PC-9 (cell line): ENCODE measurements at regions not wholly inside any gene's neighbourhood (a gene's known extent, or its start where the extent isn't known, plus 50 kb on each side); places are given as distances from the start of the nearest gene placed in this dataset.

Source experiments
- CTCF ChIP-seq: fragments of 200-600 bp; sonication (generic); conservative IDR thresholded peaks from 2 replicates; pipeline ENCODE4 v1.6.1; 2017; ENCODE audit warnings: mixed run types, antibody characterized with exemption, mild to moderate bottlenecking, moderate library complexity
- EZH2 ChIP-seq: fragments of 200-600 bp; sonication (generic); IDR thresholded peaks from 2 replicates; pipeline ENCODE4 v1.8.0; 2017; ENCODE audit warnings: antibody characterized with exemption, low read depth

- TF ChIP-seq EZH2: no peak
- TF ChIP-seq CTCF: peak; percentile 60
These were observed 345.6 kb downstream of the MCTP2 start for GRCh38 chr15:94576889-94577533.
